Ovary (tissue), 7 donors: ENCODE measurements at regions not wholly inside any gene's neighbourhood (a gene's known extent, or its start where the extent isn't known, plus 50 kb on each side); places are given as distances from the start of the nearest gene placed in this dataset.
"Not testable (repeated sequence)": the region's sequence is repeated elsewhere in the genome, so short reads cannot be mapped to it uniquely, and the experiment has no call there.

ENCODE experiments used
- DNase-seq, 5 donors: peaks; one replicate each; pipeline ENCODE4 v3.0.0-alpha.2; 2019 to 2020
- H3K27ac ChIP-seq, 2 donors: fragments of 200-600 bp; one replicate each; pipeline versions ENCODE4 v1.5.1 to v1.8.0; 2019 to 2022
- H3K27me3 ChIP-seq: fragments of 200-600 bp; one replicate; pipeline ENCODE4 v1.8.0; 2022
- H3K36me3 ChIP-seq: fragments of 200-600 bp; sonication (generic); one replicate; pipeline ENCODE4 v1.5.1; 2019
- H3K4me1 ChIP-seq: one replicate; pipeline ENCODE4 v1.8.1; 2013; ENCODE audit warnings: mild to moderate bottlenecking, moderate library complexity; ENCODE audit not compliant: insufficient read depth
- H3K4me3 ChIP-seq: fragments of 200-600 bp; sonication (generic); one replicate; pipeline ENCODE4 v1.5.1; 2017
- H3K9me3 ChIP-seq, 2 donors: fragments of 200-600 bp in 1 of 2; sonication (generic) in 1 of 2; one replicate each; pipeline versions ENCODE4 v1.5.1 to v1.8.1; 2013 to 2019; ENCODE audit warnings: mild to moderate bottlenecking in 1 of 2, moderate library complexity in 1 of 2
- EP300 ChIP-seq: sonication (generic); formaldehyde crosslinking; IDR thresholded peaks from one replicate; pipeline ENCODE4 v1.6.1; 2017; ENCODE audit warnings: antibody characterized with exemption
- POLR2A ChIP-seq: fragments of 450-650 bp; IDR thresholded peaks from one replicate; pipeline ENCODE4 v1.6.1; 2017; ENCODE audit warnings: antibody characterized with exemption, mild to moderate bottlenecking, moderate library complexity
- WGBS, 3 donors: extraction: QIAGEN DNeasy Blood & Tissue Kit in 1 of 3; methylation state at CpG; one replicate each; pipeline versions ENCODE4 v1.1.5 to v1.1.7; 2013 to 2017; 5-methylcytosine and 5-hydroxymethylcytosine counted together
- intact Hi-C, 4 donors: fragments of 100-400 bp; cut with DNase I; formaldehyde crosslinking; loops; one replicate each; pipeline versions ENCODE4 v1.11.0 to v1.15.1; 2022 to 2023
- TF ChIP-seq, protein P1 (sequence below), 3 donors: fragments of 450-650 bp in 2 of 3; fragments of 200-600 bp in 1 of 3; IDR thresholded peaks; one replicate each; pipeline versions ENCODE4 v1.5.1 to v1.8.0; 2016 to 2022; ENCODE audit warnings: antibody characterized with exemption in 3 of 3, mild to moderate bottlenecking in 1 of 3
- donor health status: DM: no; HTN: no; CAD: no; lungs with moderate emphysema.
- donor health status: DM: no; HTN: no; CAD: no.
- donor health status: Bipolar disorder and iron deficiency.
- donor health status: DM: no; HTN: no; CAD: no.
- donor health status: DM: yes; HTN: yes; CAD: no.

- WGBS, 3 donors = 95 to 96% (median 95%) methylated on average over 31 to 33 of the region's 42 CpGs
- DNase-seq = no peak
- intact Hi-C loops = no loop called here
- TF ChIP-seq, protein P1, sequence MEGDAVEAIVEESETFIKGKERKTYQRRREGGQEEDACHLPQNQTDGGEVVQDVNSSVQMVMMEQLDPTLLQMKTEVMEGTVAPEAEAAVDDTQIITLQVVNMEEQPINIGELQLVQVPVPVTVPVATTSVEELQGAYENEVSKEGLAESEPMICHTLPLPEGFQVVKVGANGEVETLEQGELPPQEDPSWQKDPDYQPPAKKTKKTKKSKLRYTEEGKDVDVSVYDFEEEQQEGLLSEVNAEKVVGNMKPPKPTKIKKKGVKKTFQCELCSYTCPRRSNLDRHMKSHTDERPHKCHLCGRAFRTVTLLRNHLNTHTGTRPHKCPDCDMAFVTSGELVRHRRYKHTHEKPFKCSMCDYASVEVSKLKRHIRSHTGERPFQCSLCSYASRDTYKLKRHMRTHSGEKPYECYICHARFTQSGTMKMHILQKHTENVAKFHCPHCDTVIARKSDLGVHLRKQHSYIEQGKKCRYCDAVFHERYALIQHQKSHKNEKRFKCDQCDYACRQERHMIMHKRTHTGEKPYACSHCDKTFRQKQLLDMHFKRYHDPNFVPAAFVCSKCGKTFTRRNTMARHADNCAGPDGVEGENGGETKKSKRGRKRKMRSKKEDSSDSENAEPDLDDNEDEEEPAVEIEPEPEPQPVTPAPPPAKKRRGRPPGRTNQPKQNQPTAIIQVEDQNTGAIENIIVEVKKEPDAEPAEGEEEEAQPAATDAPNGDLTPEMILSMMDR (IDR thresholded peaks at IDR 0.05) = no peak
- TF ChIP-seq POLR2A (no peak), EP300 (no peak)
- Histone ChIP-seq H3K36me3 (no peaks in the 10 kb centered on the region), H3K4me3 (no peak overlapping the region), H3K27ac (no peak overlapping the region), H3K27me3 (no peaks in the 10 kb centered on the region), H3K9me3 (no peaks in the 10 kb centered on the region), H3K4me1 (peaks cover 24% of the 10 kb centered on the region)
Measured at GRCh38 chr9:89680547-89681467, 76.0 kb downstream of the GADD45G start.

DNA sequence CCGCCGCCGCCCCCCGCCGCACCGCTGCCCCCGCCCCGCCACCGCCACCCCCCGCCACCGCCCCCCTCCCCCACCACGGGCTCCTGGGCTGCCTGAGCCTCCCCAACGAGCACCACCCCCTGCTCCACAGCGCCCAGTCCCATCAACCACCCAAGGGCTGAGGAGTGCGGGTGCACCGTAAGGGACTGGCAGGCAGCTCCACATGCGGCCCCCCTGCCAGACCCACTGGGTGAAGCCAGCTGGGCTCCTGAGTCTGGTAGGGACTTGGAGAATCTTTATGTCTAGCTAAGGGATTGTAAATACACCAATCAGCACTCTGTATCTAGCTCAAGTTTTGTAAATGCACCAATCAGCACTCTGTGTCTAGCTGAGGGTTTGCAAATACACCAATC is 76.7 kb downstream of the GADD45G start:
- H3K4me3 ChIP-seq, H3K27ac ChIP-seq, intact Hi-C loops, H3K27me3 ChIP-seq, DNase-seq, H3K36me3 ChIP-seq, H3K9me3 ChIP-seq: not testable (repeated sequence)
- H3K4me1 ChIP-seq = peaks cover 29% of the 10 kb centered on the region
- 92 to 100% (median 95%) methylated on average over 5 to 17 of the region's 17 CpGs for WGBS, 3 donors

DNA sequence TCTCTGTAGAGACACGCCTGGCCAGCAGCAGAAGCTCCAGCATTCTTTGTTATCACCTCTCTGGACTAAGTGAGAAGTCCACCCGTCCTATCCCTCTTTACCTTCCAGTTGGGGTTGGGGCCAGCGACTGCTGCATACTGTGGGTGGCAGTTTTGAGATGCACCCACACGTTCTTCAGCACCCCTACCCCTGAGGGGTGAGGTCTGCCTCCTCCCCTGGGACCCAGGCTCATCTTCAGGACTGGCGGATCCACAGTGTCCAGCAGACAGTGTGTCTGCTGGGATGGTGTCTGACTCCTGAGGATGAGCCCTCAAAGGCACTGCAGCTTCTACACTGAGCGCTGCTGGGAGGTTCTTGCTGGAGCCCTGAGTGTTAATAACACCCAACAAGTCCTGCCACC is 78.8 kb downstream of the GADD45G start:
- intact Hi-C loops = no loop called here
- Histone ChIP-seq H3K4me3 (no peak overlapping the region), H3K36me3 (no peaks in the 10 kb centered on the region), H3K27ac (no peak overlapping the region), H3K4me1 (peaks cover 24% of the 10 kb centered on the region), H3K9me3 (no peaks in the 10 kb centered on the region), H3K27me3 (no peaks in the 10 kb centered on the region)
- WGBS, 3 donors = 90 to 95% (median 92%) methylated on average over 6 of the region's 6 CpGs
- TF ChIP-seq EP300 = no peak
- TF ChIP-seq, protein P1 (IDR thresholded peaks at IDR 0.05) = no peak
- TF ChIP-seq POLR2A = no peak
- no peak for DNase-seq

DNA sequence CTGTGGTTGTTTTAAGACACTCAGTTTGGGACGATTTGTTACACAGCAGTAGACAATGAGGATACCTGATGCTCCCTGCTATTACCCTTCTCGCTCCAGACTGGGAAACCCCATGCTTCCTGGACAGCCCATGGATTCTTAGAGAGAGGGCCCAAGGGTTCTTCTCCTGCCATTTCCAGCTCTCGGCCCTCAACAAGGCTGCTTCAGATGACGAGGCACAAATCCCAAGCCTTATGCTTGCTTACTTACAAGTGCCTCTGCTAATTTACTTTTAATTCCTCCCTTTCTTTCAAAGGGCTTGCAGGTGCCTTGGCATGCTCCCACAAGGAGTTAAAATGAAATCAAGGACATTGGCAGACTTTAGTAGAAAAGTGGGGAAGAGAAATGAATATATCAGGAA is 79.4 kb downstream of the GADD45G start:
- DNase-seq = no peak
- Histone ChIP-seq H3K27me3 (no peaks in the 10 kb centered on the region), H3K9me3 (no peaks in the 10 kb centered on the region), H3K27ac (no peak overlapping the region), H3K4me1 (peaks cover 21% of the 10 kb centered on the region), H3K36me3 (no peaks in the 10 kb centered on the region), H3K4me3 (no peak overlapping the region)
- intact Hi-C loops = no loop called here
- WGBS, 3 donors = 92 to 98% (median 97%) methylated on average over 4 of the region's 4 CpGs
- TF ChIP-seq EP300 = no peak
- TF ChIP-seq POLR2A = no peak
- TF ChIP-seq, protein P1 (IDR thresholded peaks at IDR 0.05) = no peak
